WERI-Rb-1 (cell line): ENCODE measurements at regions not wholly inside any gene's neighbourhood (a gene's known extent, or its start where the extent isn't known, plus 50 kb on each side); places are given as distances from the start of the nearest gene placed in this dataset.

Source experiments
- DNase-seq: peaks from one replicate; pipeline ENCODE4 v3.0.0-alpha.2; 2020
- H3K27ac ChIP-seq: fragments of 250-450 bp; sonication (Bioruptor Pico); 2 replicates; pipeline ENCODE4 v1.5.1; 2020; ENCODE audit warnings: mild to moderate bottlenecking, moderate library complexity
- H3K27me3 ChIP-seq: fragments of 250-450 bp; sonication (Bioruptor Pico); 2 replicates; pipeline ENCODE4 v1.5.1; 2021; ENCODE audit warnings: mild to moderate bottlenecking, low read depth, moderate library complexity; ENCODE audit not compliant: insufficient read depth, severe bottlenecking
- H3K36me3 ChIP-seq: fragments of 250-450 bp; sonication (Bioruptor Pico); 2 replicates; pipeline ENCODE4 v1.5.1; 2020; ENCODE audit warnings: mild to moderate bottlenecking, moderate library complexity
- H3K4me3 ChIP-seq: 2 replicates; pipeline ENCODE4 v1.5.1; 2011; ENCODE audit warnings: low read depth, mild to moderate bottlenecking, control low read depth, low read length
- H3K9me3 ChIP-seq: fragments of 250-450 bp; sonication (Bioruptor Pico); 2 replicates; pipeline ENCODE4 v1.5.1; 2021; ENCODE audit warnings: mild to moderate bottlenecking, moderate library complexity; ENCODE audit not compliant: severe bottlenecking
- CTCF ChIP-seq: IDR thresholded peaks from 2 replicates; pipeline ENCODE4 v1.5.1; 2011; ENCODE audit warnings: low read depth, mild to moderate bottlenecking, control low read depth, inconsistent platforms, low read length

GRCh38 chr11:70778883-70779282, 380.6 kb downstream of the CTTN start:
- no peak overlapping the region for H3K4me3 ChIP-seq
- no peak for DNase-seq
- no peaks in the 10 kb centered on the region for H3K27me3 ChIP-seq
- peaks cover 1% of the 10 kb centered on the region for H3K9me3 ChIP-seq
- no peak for TF ChIP-seq CTCF
- H3K27ac ChIP-seq, result no peak overlapping the region
- H3K36me3 ChIP-seq, result no peaks in the 10 kb centered on the region

GRCh38 chr11:70779433-70780245, 381.3 kb downstream of the CTTN start:
- H3K9me3 ChIP-seq, result no peaks in the 10 kb centered on the region
- no peak for TF ChIP-seq CTCF
- no peaks in the 10 kb centered on the region for H3K36me3 ChIP-seq
- H3K27me3 ChIP-seq, result no peaks in the 10 kb centered on the region
- no peak overlapping the region for H3K27ac ChIP-seq
- no peak overlapping the region for H3K4me3 ChIP-seq
- no peak for DNase-seq

- Histone ChIP-seq H3K9me3 (no peaks in the 10 kb centered on the region), H3K27ac (no peak overlapping the region), H3K36me3 (no peaks in the 10 kb centered on the region), H3K27me3 (no peaks in the 10 kb centered on the region), H3K4me3 (no peak overlapping the region)
- no peak for TF ChIP-seq CTCF
- no peak for DNase-seq
These were observed 381.9 kb downstream of the CTTN start for GRCh38 chr11:70780246-70780535.

GRCh38 chr11:70782401-70782913, 384.1 kb downstream of the CTTN start:
- no peak for TF ChIP-seq CTCF
- Histone ChIP-seq H3K27me3 (no peaks in the 10 kb centered on the region), H3K4me3 (no peak overlapping the region), H3K36me3 (no peaks in the 10 kb centered on the region), H3K27ac (no peak overlapping the region), H3K9me3 (no peaks in the 10 kb centered on the region)
- DNase-seq, result no peak

- no peak for DNase-seq
- no peak overlapping the region for H3K27ac ChIP-seq
- H3K36me3 ChIP-seq, result no peaks in the 10 kb centered on the region
- no peak for TF ChIP-seq CTCF
- H3K9me3 ChIP-seq, result no peaks in the 10 kb centered on the region
- H3K27me3 ChIP-seq, result no peaks in the 10 kb centered on the region
- H3K4me3 ChIP-seq, result no peak overlapping the region
These were observed 385.0 kb downstream of the CTTN start for GRCh38 chr11:70783356-70783755.

- Histone ChIP-seq H3K4me3 (no peak overlapping the region), H3K27me3 (no peaks in the 10 kb centered on the region), H3K27ac (no peak overlapping the region), H3K36me3 (no peaks in the 10 kb centered on the region), H3K9me3 (no peaks in the 10 kb centered on the region)
- DNase-seq, result no peak
- TF ChIP-seq CTCF, result no peak
These were observed 385.5 kb downstream of the CTTN start for GRCh38 chr11:70783821-70784220.
